Tibial nerve (tissue), 4 donors: ENCODE measurements at regions not wholly inside any gene's neighbourhood (a gene's known extent, or its start where the extent isn't known, plus 50 kb on each side); places are given as distances from the start of the nearest gene placed in this dataset.

ENCODE experiments used
- EP300 ChIP-seq, 2 donors: sonication (generic); formaldehyde crosslinking; IDR thresholded peaks; one replicate each; pipeline ENCODE4 v1.6.1; 2017; ENCODE audit warnings: antibody characterized with exemption in 2 of 2, mild to moderate bottlenecking in 1 of 2
- POLR2A ChIP-seq, 2 donors: fragments of 450-650 bp; IDR thresholded peaks; one replicate each; pipeline ENCODE4 v1.6.1; 2017; ENCODE audit warnings: antibody characterized with exemption in 2 of 2, mild to moderate bottlenecking in 2 of 2, moderate library complexity in 2 of 2
- TF ChIP-seq, protein P1 (sequence below), 5 experiments: fragments of 200-600 bp in 3 of 5; fragments of 450-650 bp in 2 of 5; sonication (generic) in 3 of 5; IDR thresholded peaks; one replicate each; pipeline ENCODE4 v1.5.1; 2016 to 2019; ENCODE audit warnings: antibody characterized with exemption in 5 of 5, mild to moderate bottlenecking in 3 of 5, moderate library complexity in 2 of 5

DNA sequence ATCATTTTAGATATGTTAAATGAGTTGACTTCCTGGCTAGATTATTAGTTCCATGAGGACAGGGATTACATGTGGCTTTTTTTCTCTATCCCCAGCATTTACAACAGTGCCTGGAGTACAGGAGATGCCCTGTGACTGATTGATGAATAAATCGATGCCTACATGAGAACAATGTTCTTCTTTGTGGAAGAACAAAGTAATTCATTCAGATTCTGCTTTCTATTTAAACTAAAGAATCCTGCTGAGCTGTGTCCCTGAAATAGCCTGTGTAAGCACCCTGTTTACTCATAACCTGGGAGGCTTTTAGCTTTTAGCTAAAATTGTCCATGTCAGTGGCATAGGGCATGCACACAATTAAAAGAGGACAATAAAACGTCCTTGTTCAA is 125.1 kb upstream of the BTBD3 start:
- TF ChIP-seq, protein P1, sequence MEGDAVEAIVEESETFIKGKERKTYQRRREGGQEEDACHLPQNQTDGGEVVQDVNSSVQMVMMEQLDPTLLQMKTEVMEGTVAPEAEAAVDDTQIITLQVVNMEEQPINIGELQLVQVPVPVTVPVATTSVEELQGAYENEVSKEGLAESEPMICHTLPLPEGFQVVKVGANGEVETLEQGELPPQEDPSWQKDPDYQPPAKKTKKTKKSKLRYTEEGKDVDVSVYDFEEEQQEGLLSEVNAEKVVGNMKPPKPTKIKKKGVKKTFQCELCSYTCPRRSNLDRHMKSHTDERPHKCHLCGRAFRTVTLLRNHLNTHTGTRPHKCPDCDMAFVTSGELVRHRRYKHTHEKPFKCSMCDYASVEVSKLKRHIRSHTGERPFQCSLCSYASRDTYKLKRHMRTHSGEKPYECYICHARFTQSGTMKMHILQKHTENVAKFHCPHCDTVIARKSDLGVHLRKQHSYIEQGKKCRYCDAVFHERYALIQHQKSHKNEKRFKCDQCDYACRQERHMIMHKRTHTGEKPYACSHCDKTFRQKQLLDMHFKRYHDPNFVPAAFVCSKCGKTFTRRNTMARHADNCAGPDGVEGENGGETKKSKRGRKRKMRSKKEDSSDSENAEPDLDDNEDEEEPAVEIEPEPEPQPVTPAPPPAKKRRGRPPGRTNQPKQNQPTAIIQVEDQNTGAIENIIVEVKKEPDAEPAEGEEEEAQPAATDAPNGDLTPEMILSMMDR (IDR thresholded peaks at IDR 0.05), result no peak
- TF ChIP-seq EP300 (IDR thresholded peaks at IDR 0.05) (no peak), POLR2A (IDR thresholded peaks at IDR 0.05) (no peak)
